ENCODE measurements at regions not wholly inside any gene's neighbourhood (a gene's known extent, or its start where the extent isn't known, plus 50 kb on each side); places are given as distances from the start of the nearest gene placed in this dataset.

GRCh38 chr15:29616512-29616911 is 205.8 kb downstream of the TJP1 start:
- no peaks in the 10 kb centered on the region for H3K4me1 Mint-ChIP-seq (ENCODE audit: low read depth, unreplicated experiment)
- H3K27me3 Mint-ChIP-seq (ENCODE audit: unreplicated experiment) = peaks cover 11% of the 10 kb centered on the region
- BruUV-seq (replicated peaks) = no TSS peak
- intact Hi-C loops (cut with micrococcal nuclease; ENCODE audit: unreplicated experiment) = no loop called here
- TF ChIP-seq, protein P1, sequence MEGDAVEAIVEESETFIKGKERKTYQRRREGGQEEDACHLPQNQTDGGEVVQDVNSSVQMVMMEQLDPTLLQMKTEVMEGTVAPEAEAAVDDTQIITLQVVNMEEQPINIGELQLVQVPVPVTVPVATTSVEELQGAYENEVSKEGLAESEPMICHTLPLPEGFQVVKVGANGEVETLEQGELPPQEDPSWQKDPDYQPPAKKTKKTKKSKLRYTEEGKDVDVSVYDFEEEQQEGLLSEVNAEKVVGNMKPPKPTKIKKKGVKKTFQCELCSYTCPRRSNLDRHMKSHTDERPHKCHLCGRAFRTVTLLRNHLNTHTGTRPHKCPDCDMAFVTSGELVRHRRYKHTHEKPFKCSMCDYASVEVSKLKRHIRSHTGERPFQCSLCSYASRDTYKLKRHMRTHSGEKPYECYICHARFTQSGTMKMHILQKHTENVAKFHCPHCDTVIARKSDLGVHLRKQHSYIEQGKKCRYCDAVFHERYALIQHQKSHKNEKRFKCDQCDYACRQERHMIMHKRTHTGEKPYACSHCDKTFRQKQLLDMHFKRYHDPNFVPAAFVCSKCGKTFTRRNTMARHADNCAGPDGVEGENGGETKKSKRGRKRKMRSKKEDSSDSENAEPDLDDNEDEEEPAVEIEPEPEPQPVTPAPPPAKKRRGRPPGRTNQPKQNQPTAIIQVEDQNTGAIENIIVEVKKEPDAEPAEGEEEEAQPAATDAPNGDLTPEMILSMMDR (IDR thresholded peaks at IDR 0.05; ENCODE audit: unreplicated experiment) = no peak
- CTCF ChIA-PET = no interaction called here
- H3K36me3 Mint-ChIP-seq (ENCODE audit: insufficient read depth, unreplicated experiment) = no peaks in the 10 kb centered on the region
- H3K27ac Mint-ChIP-seq (ENCODE audit: unreplicated experiment) = no peak overlapping the region
- H3K4me3 Mint-ChIP-seq (ENCODE audit: low read depth, unreplicated experiment) = no peak overlapping the region
- H3K9me3 Mint-ChIP-seq (ENCODE audit: low read depth, unreplicated experiment) = no peaks in the 10 kb centered on the region
- DNase-seq = no peak

DNA sequence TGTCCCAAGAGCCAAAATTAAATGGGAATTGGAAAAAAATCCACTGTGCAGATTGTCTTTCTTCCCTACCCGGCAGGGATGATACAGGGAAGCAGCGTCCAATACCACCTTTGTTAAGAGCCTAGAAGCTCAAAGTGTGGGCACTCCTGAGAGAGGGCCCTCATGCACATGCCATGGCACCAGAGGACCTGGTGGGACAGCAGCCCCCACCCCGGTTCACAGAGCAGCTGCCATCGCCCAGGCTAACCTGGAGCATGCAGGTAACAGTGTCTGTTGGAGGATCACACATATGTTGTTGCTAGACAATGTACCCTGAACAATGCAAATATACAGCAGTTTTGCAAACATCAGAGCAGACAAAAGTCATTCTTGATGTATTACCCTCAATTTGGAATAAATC is 206.5 kb downstream of the TJP1 start:
- DNase-seq = no peak
- no peaks in the 10 kb centered on the region for H3K36me3 Mint-ChIP-seq (ENCODE audit: insufficient read depth, unreplicated experiment)
- CTCF ChIA-PET = no interaction called here
- peaks cover 18% of the 10 kb centered on the region for H3K27me3 Mint-ChIP-seq (ENCODE audit: unreplicated experiment)
- TF ChIP-seq, protein P1 (IDR thresholded peaks at IDR 0.05; ENCODE audit: unreplicated experiment) = no peak
- intact Hi-C loops (cut with micrococcal nuclease; ENCODE audit: unreplicated experiment) = no loop called here
- H3K9me3 Mint-ChIP-seq (ENCODE audit: low read depth, unreplicated experiment) = no peaks in the 10 kb centered on the region
- H3K27ac Mint-ChIP-seq (ENCODE audit: unreplicated experiment) = no peak overlapping the region
- H3K4me1 Mint-ChIP-seq (ENCODE audit: low read depth, unreplicated experiment) = no peaks in the 10 kb centered on the region
- no peak overlapping the region for H3K4me3 Mint-ChIP-seq (ENCODE audit: low read depth, unreplicated experiment)
- BruUV-seq (replicated peaks) = no TSS peak

DNA sequence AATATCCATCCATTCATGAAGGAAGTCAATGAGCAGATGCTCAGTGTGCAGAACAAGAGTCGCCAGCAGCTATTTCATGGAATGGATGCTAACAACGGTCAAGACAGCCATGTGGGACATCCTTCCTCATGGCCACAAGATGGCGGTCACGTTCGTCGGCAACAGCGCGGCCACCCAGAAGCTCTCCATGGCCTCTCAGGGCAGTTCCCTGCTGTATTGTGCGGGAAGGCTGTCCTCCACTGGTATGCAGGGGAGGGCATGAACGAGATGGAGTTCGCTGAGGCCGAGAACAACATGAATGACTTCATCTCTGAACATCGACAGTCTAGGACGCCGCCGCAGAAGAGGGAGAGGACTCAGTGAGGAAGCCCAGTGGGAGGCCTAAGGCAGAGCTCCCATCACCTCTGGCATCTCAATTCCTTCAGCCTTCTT is 208.3 kb downstream of the TJP1 start:
- peaks cover 26% of the 10 kb centered on the region for H3K27me3 Mint-ChIP-seq (ENCODE audit: unreplicated experiment)
- CTCF ChIA-PET = no interaction called here
- intact Hi-C loops (cut with micrococcal nuclease; ENCODE audit: unreplicated experiment) = no loop called here
- BruUV-seq (replicated peaks) = no TSS peak
- H3K4me3 Mint-ChIP-seq (ENCODE audit: low read depth, unreplicated experiment) = no peak overlapping the region
- no peaks in the 10 kb centered on the region for H3K4me1 Mint-ChIP-seq (ENCODE audit: low read depth, unreplicated experiment)
- H3K9me3 Mint-ChIP-seq (ENCODE audit: low read depth, unreplicated experiment) = no peaks in the 10 kb centered on the region
- H3K36me3 Mint-ChIP-seq (ENCODE audit: insufficient read depth, unreplicated experiment) = no peaks in the 10 kb centered on the region
- TF ChIP-seq, protein P1 (IDR thresholded peaks at IDR 0.05; ENCODE audit: unreplicated experiment) = no peak
- no peak overlapping the region for H3K27ac Mint-ChIP-seq (ENCODE audit: unreplicated experiment)
- no peak for DNase-seq

DNA sequence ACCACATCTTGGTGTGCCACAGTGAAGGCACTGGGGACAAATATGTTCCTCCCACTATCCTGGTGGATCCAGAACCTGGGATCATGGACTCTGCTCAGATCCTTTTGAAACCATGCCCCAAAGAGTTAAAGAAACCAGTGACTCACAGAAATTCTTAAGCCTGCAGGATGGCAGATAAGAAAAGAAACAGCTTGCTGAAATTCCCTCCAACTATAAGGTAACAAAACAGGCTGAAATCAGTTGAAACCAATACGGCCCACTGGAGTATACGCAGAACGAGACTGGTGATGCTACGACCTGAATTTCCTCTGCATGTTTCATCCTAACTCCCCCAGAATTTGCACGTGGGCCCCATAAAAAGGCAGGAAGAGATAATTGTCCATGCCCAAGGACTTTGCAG is 209.6 kb downstream of the TJP1 start:
- Mint-ChIP-seq H3K4me3 (ENCODE audit: low read depth, unreplicated experiment) (no peak overlapping the region), H3K9me3 (ENCODE audit: low read depth, unreplicated experiment) (no peaks in the 10 kb centered on the region), H3K27ac (ENCODE audit: unreplicated experiment) (no peak overlapping the region), H3K36me3 (ENCODE audit: insufficient read depth, unreplicated experiment) (no peaks in the 10 kb centered on the region), H3K4me1 (ENCODE audit: low read depth, unreplicated experiment) (no peaks in the 10 kb centered on the region), H3K27me3 (ENCODE audit: unreplicated experiment) (peaks cover 26% of the 10 kb centered on the region)
- DNase-seq = no peak
- TF ChIP-seq, protein P1 (IDR thresholded peaks at IDR 0.05; ENCODE audit: unreplicated experiment) = no peak
- intact Hi-C loops (cut with micrococcal nuclease; ENCODE audit: unreplicated experiment) = no loop called here
- CTCF ChIA-PET = no interaction called here
- BruUV-seq (replicated peaks) = no TSS peak

- BruUV-seq (replicated peaks) = no TSS peak
- CTCF ChIA-PET = no interaction called here
- Mint-ChIP-seq H3K4me3 (ENCODE audit: low read depth, unreplicated experiment) (no peak overlapping the region), H3K27ac (ENCODE audit: unreplicated experiment) (no peak overlapping the region), H3K9me3 (ENCODE audit: low read depth, unreplicated experiment) (no peaks in the 10 kb centered on the region), H3K36me3 (ENCODE audit: insufficient read depth, unreplicated experiment) (no peaks in the 10 kb centered on the region), H3K27me3 (ENCODE audit: unreplicated experiment) (peaks cover 26% of the 10 kb centered on the region), H3K4me1 (ENCODE audit: low read depth, unreplicated experiment) (no peaks in the 10 kb centered on the region)
- no peak for DNase-seq
- TF ChIP-seq, protein P1 (IDR thresholded peaks at IDR 0.05; ENCODE audit: unreplicated experiment) = no peak
- intact Hi-C loops (cut with micrococcal nuclease; ENCODE audit: unreplicated experiment) = no loop called here
These were observed 210.2 kb downstream of the TJP1 start for GRCh38 chr15:29612096-29612495.

All from Calu3 (cell line).